ENCODE measurements at regions not wholly inside any gene's neighbourhood (a gene's known extent, or its start where the extent isn't known, plus 50 kb on each side); places are given as distances from the start of the nearest gene placed in this dataset.

GRCh38 chr2:183996825-183997793 lies 601.2 kb upstream of the ZNF804A start:
- no peak for DNase-seq (ENCODE audit: extremely low spot score in 2 of 2)
- intact Hi-C loops (cut with DNase I), result no loop called here
- Histone ChIP-seq H3K36me3 (no peaks in the 10 kb centered on the region), H3K27ac (no peak overlapping the region), H3K4me1 (no peaks in the 10 kb centered on the region), H3K4me3 (no peak overlapping the region), H3K27me3 (no peaks in the 10 kb centered on the region), H3K9me3 (no peaks in the 10 kb centered on the region)
- TF ChIP-seq POLR2A (IDR thresholded peaks at IDR 0.05) (no peak), POLR2AphosphoS5 (IDR thresholded peaks at IDR 0.05; ENCODE audit: insufficient read depth in 1 of 2, low read depth in 1 of 2) (no peak), CTCF (IDR thresholded peaks at IDR 0.05) (no peak)

GRCh38 chr2:183998041-183998796 lies 600.1 kb upstream of the ZNF804A start:
- H3K4me3 ChIP-seq, result no peak overlapping the region
- H3K4me1 ChIP-seq, result no peaks in the 10 kb centered on the region
- no peaks in the 10 kb centered on the region for H3K27me3 ChIP-seq
- intact Hi-C loops (cut with DNase I), result no loop called here
- H3K36me3 ChIP-seq, result no peaks in the 10 kb centered on the region
- no peaks in the 10 kb centered on the region for H3K9me3 ChIP-seq
- no peak overlapping the region for H3K27ac ChIP-seq
- DNase-seq (ENCODE audit: extremely low spot score in 2 of 2), result no peak
- TF ChIP-seq POLR2A (IDR thresholded peaks at IDR 0.05) (no peak), CTCF (IDR thresholded peaks at IDR 0.05) (no peak), POLR2AphosphoS5 (IDR thresholded peaks at IDR 0.05; ENCODE audit: insufficient read depth in 1 of 2, low read depth in 1 of 2) (no peak)

- H3K9me3 ChIP-seq, result no peaks in the 10 kb centered on the region
- intact Hi-C loops (cut with DNase I), result no loop called here
- no peaks in the 10 kb centered on the region for H3K36me3 ChIP-seq
- H3K27me3 ChIP-seq, result no peaks in the 10 kb centered on the region
- no peak overlapping the region for H3K27ac ChIP-seq
- DNase-seq (ENCODE audit: extremely low spot score in 2 of 2), result no peak
- TF ChIP-seq CTCF (IDR thresholded peaks at IDR 0.05) (no peak), POLR2AphosphoS5 (IDR thresholded peaks at IDR 0.05; ENCODE audit: insufficient read depth in 1 of 2, low read depth in 1 of 2) (no peak), POLR2A (IDR thresholded peaks at IDR 0.05) (no peak)
- no peak overlapping the region for H3K4me3 ChIP-seq
- H3K4me1 ChIP-seq, result no peaks in the 10 kb centered on the region
Observed at GRCh38 chr2:183998797-183999190, 599.5 kb upstream of the ZNF804A start.

GRCh38 chr2:184004289-184004947 lies 593.9 kb upstream of the ZNF804A start:
- Histone ChIP-seq H3K36me3 (no peaks in the 10 kb centered on the region), H3K27ac (no peak overlapping the region), H3K9me3 (no peaks in the 10 kb centered on the region), H3K4me3 (no peak overlapping the region), H3K4me1 (no peaks in the 10 kb centered on the region), H3K27me3 (no peaks in the 10 kb centered on the region)
- intact Hi-C loops (cut with DNase I), result no loop called here
- no peak for TF ChIP-seq CTCF (IDR thresholded peaks at IDR 0.05)
- no peak for TF ChIP-seq POLR2A (IDR thresholded peaks at IDR 0.05)
- no peak for TF ChIP-seq POLR2AphosphoS5 (IDR thresholded peaks at IDR 0.05; ENCODE audit: insufficient read depth in 1 of 2, low read depth in 1 of 2)
- no peak for DNase-seq (ENCODE audit: extremely low spot score in 2 of 2)

All from vagina (tissue), 2 donors.